Neural progenitor cell (in vitro differentiated cells): ENCODE measurements at regions not wholly inside any gene's neighbourhood (a gene's known extent, or its start where the extent isn't known, plus 50 kb on each side); places are given as distances from the start of the nearest gene placed in this dataset.
"Not testable (repeated sequence)": the region's sequence is repeated elsewhere in the genome, so short reads cannot be mapped to it uniquely, and the experiment has no call there.

ENCODE experiments used
- CTCF ChIP-seq: fragments of 200-600 bp; sonication (generic); IDR thresholded peaks from 2 replicates; pipeline ENCODE4 v1.5.1; 2017; ENCODE audit warnings: antibody characterized with exemption, mild to moderate bottlenecking
- EZH2 ChIP-seq: fragments of 200-600 bp; sonication (generic); IDR thresholded peaks from 2 replicates; pipeline ENCODE4 v1.6.1; 2017; ENCODE audit warnings: antibody characterized with exemption, mild to moderate bottlenecking, moderate library complexity
- EZH2phosphoT487 ChIP-seq: fragments of 200-600 bp; sonication (generic); IDR thresholded peaks from 2 replicates; pipeline ENCODE4 v1.6.1; 2017; ENCODE audit warnings: antibody characterized with exemption

- TF ChIP-seq CTCF, EZH2, EZH2phosphoT487: not testable (repeated sequence)
These were observed 108.0 kb downstream of the OR4C45 start for GRCh38 chr11:50140686-50141085.
